ENCODE measurements at regions not wholly inside any gene's neighbourhood (a gene's known extent, or its start where the extent isn't known, plus 50 kb on each side); places are given as distances from the start of the nearest gene placed in this dataset.

GRCh38 chr4:117421706-117422105 is 336.3 kb upstream of the TRAM1L1 start:
- H3K9me3 ChIP-seq (ENCODE audit: control insufficient read depth, insufficient read depth, low read depth, low read length): no peaks in the 10 kb centered on the region
- no peak for ATAC-seq
- POLR2A ChIA-PET: no interaction called here
- no peak overlapping the region for H3K4me3 ChIP-seq (ENCODE audit: low read depth in 2 of 2, low read length in 2 of 2)
- H3K27me3 ChIP-seq (ENCODE audit: control insufficient read depth, insufficient read depth, low read length): no peaks in the 10 kb centered on the region
- in situ Hi-C loops (cut with HindIII; ENCODE audit: low pct_unique_long_range_greater_than_20kb, low sequenced_read_pairs) (no loop called here), intact Hi-C loops (cut with micrococcal nuclease; ENCODE audit: unreplicated experiment) (no loop called here)
- DNase-seq (ENCODE audit: low read depth, low spot score): no peak
- TF ChIP-seq SIN3A (IDR thresholded peaks at IDR 0.05; ENCODE audit: borderline replicate concordance, insufficient read depth, low read depth, low read length) (no peak), POLR2AphosphoS5 (IDR thresholded peaks at IDR 0.05; ENCODE audit: low read depth, low read length) (no peak), CTCF (IDR thresholded peaks at IDR 0.05) (no peak), REST (IDR thresholded peaks at IDR 0.05; ENCODE audit: insufficient read depth in 1 of 2, low read depth in 2 of 2, low read length in 1 of 2) (no peak), TCF7L2 (IDR thresholded peaks at IDR 0.05; ENCODE audit: low read depth, low read length) (no peak)
- CTCF ChIA-PET: no interaction called here
- no peaks in the 10 kb centered on the region for H3K4me1 ChIP-seq (ENCODE audit: control insufficient read depth, insufficient read depth, low read length)
- no TSS peak for BruUV-seq (replicated peaks)
- H3K36me3 ChIP-seq (ENCODE audit: control insufficient read depth, insufficient read depth, low read length): no peaks in the 10 kb centered on the region
- no peak overlapping the region for H3K27ac ChIP-seq (ENCODE audit: low read length)

GRCh38 chr4:117422297-117422696 is 336.9 kb upstream of the TRAM1L1 start:
- CTCF ChIA-PET: no interaction called here
- no TSS peak for BruUV-seq (replicated peaks)
- Histone ChIP-seq H3K36me3 (ENCODE audit: control insufficient read depth, insufficient read depth, low read length) (no peaks in the 10 kb centered on the region), H3K9me3 (ENCODE audit: control insufficient read depth, insufficient read depth, low read depth, low read length) (no peaks in the 10 kb centered on the region), H3K4me3 (ENCODE audit: low read depth in 2 of 2, low read length in 2 of 2) (no peak overlapping the region), H3K27ac (ENCODE audit: low read length) (no peak overlapping the region), H3K27me3 (ENCODE audit: control insufficient read depth, insufficient read depth, low read length) (no peaks in the 10 kb centered on the region), H3K4me1 (ENCODE audit: control insufficient read depth, insufficient read depth, low read length) (no peaks in the 10 kb centered on the region)
- in situ Hi-C loops (cut with HindIII; ENCODE audit: low pct_unique_long_range_greater_than_20kb, low sequenced_read_pairs): no loop called here
- intact Hi-C loops (cut with micrococcal nuclease; ENCODE audit: unreplicated experiment): no loop called here
- no peak for DNase-seq (ENCODE audit: low read depth, low spot score)
- ATAC-seq: no peak
- TF ChIP-seq TCF7L2 (IDR thresholded peaks at IDR 0.05; ENCODE audit: low read depth, low read length) (no peak), CTCF (IDR thresholded peaks at IDR 0.05) (no peak)
- POLR2A ChIA-PET: no interaction called here

GRCh38 chr4:117425636-117426035 is 340.3 kb upstream of the TRAM1L1 start:
- no TSS peak for BruUV-seq (replicated peaks)
- TF ChIP-seq POLR2AphosphoS5 (IDR thresholded peaks at IDR 0.05; ENCODE audit: low read depth, low read length) (no peak), SIN3A (IDR thresholded peaks at IDR 0.05; ENCODE audit: borderline replicate concordance, insufficient read depth, low read depth, low read length) (no peak), REST (IDR thresholded peaks at IDR 0.05; ENCODE audit: insufficient read depth in 1 of 2, low read depth in 2 of 2, low read length in 1 of 2) (no peak), TCF7L2 (IDR thresholded peaks at IDR 0.05; ENCODE audit: low read depth, low read length) (no peak), CTCF (IDR thresholded peaks at IDR 0.05) (no peak)
- POLR2A ChIA-PET: no interaction called here
- Histone ChIP-seq H3K9me3 (ENCODE audit: control insufficient read depth, insufficient read depth, low read depth, low read length) (no peaks in the 10 kb centered on the region), H3K36me3 (ENCODE audit: control insufficient read depth, insufficient read depth, low read length) (no peaks in the 10 kb centered on the region), H3K4me3 (ENCODE audit: low read depth in 2 of 2, low read length in 2 of 2) (no peak overlapping the region), H3K27me3 (ENCODE audit: control insufficient read depth, insufficient read depth, low read length) (no peaks in the 10 kb centered on the region), H3K27ac (ENCODE audit: low read length) (no peak overlapping the region), H3K4me1 (ENCODE audit: control insufficient read depth, insufficient read depth, low read length) (no peaks in the 10 kb centered on the region)
- no peak for ATAC-seq
- intact Hi-C loops (cut with micrococcal nuclease; ENCODE audit: unreplicated experiment): no loop called here
- in situ Hi-C loops (cut with HindIII; ENCODE audit: low pct_unique_long_range_greater_than_20kb, low sequenced_read_pairs): no loop called here
- CTCF ChIA-PET: no interaction called here
- DNase-seq (ENCODE audit: low read depth, low spot score): no peak
